ENCODE measurements at regions not wholly inside any gene's neighbourhood (a gene's known extent, or its start where the extent isn't known, plus 50 kb on each side); places are given as distances from the start of the nearest gene placed in this dataset.

DNA sequence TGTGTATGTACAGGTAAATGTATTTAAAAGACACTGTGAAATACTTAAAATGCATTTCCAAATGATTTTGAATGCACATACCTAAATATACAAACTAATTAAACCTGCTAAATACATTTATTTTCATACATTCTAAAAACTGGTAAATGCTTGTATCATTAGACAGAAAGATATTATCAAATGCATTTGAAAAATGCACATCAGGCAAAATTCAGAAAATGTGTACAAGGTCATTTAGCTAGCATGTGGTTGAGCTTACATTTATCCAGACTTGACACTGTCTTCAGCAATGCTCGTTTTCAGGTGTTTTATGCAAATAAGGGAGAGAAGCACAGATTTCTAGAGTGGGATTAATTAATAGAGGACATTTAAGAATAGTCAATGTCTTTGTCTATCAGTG, 374.2 kb downstream of the SUCLG1 start:
- Histone ChIP-seq H3K27ac (no peak overlapping the region), H3K4me3 (no peak overlapping the region), H3K36me3 (no peaks in the 10 kb centered on the region), H3K9me3 (no peaks in the 10 kb centered on the region), H3K4me1 (ENCODE audit: insufficient read depth) (no peaks in the 10 kb centered on the region), H3K27me3 (no peaks in the 10 kb centered on the region)
- DNase-seq: no peak
- WGBS, 3 donors: 16 to 33% (median 16%) methylated on average over 1 of the region's 1 CpG
- no peak for TF ChIP-seq POLR2A (IDR thresholded peaks at IDR 0.05)
- TF ChIP-seq, protein P1, sequence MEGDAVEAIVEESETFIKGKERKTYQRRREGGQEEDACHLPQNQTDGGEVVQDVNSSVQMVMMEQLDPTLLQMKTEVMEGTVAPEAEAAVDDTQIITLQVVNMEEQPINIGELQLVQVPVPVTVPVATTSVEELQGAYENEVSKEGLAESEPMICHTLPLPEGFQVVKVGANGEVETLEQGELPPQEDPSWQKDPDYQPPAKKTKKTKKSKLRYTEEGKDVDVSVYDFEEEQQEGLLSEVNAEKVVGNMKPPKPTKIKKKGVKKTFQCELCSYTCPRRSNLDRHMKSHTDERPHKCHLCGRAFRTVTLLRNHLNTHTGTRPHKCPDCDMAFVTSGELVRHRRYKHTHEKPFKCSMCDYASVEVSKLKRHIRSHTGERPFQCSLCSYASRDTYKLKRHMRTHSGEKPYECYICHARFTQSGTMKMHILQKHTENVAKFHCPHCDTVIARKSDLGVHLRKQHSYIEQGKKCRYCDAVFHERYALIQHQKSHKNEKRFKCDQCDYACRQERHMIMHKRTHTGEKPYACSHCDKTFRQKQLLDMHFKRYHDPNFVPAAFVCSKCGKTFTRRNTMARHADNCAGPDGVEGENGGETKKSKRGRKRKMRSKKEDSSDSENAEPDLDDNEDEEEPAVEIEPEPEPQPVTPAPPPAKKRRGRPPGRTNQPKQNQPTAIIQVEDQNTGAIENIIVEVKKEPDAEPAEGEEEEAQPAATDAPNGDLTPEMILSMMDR (IDR thresholded peaks at IDR 0.05): no peak
- TF ChIP-seq EP300 (IDR thresholded peaks at IDR 0.05): no peak
- intact Hi-C loops (cut with DNase I): no loop called here

DNA sequence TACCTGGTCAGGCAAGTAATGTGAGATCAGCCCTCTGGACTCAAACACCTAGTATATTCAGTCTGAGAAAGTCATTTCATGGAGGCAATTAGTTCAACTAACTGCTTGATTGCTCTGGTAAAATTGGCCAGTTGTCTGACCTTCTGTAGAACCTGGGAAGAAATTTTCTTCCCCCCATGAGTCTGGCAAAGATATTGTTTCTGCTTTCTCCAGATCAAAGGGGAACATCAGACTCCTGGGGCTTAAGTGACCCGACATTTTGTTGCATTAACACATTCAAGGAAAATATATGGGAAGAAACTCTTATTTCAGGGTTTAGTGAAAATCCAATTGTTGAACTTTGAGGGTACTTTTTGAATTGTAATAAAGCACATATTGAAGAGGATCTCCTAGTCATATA, 375.1 kb downstream of the SUCLG1 start:
- H3K36me3 ChIP-seq: no peaks in the 10 kb centered on the region
- no peak overlapping the region for H3K27ac ChIP-seq
- H3K4me1 ChIP-seq (ENCODE audit: insufficient read depth): no peaks in the 10 kb centered on the region
- no peak overlapping the region for H3K4me3 ChIP-seq
- intact Hi-C loops (cut with DNase I): no loop called here
- no peaks in the 10 kb centered on the region for H3K27me3 ChIP-seq
- no peaks in the 10 kb centered on the region for H3K9me3 ChIP-seq
- 57 to 88% (median 77%) methylated on average over 1 of the region's 1 CpG for WGBS, 3 donors
- no peak for TF ChIP-seq EP300 (IDR thresholded peaks at IDR 0.05)
- TF ChIP-seq, protein P1 (IDR thresholded peaks at IDR 0.05): no peak
- TF ChIP-seq POLR2A (IDR thresholded peaks at IDR 0.05): no peak
- no peak for DNase-seq

DNA sequence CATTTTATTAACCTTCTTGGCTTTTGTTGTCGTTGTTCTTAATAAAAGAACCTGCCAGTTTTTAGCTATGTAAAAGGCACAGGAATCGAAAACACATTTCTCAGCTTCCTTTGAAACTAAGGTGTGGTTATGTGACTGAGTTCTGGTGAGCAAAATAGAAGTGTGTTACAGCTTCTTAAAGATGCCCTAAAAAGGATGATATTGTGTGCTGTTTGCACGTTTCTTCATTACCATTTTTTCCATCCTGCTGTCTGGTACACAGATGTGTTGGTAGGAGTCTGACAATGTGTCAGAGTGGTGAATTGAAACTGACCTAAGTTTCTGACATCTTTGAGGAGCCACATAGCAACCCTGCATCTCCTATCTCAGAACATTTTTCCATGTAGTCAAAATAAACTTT, 380.6 kb downstream of the SUCLG1 start:
- 42 to 60% (median 48%) methylated on average over 3 of the region's 3 CpGs for WGBS, 3 donors
- TF ChIP-seq, protein P1 (IDR thresholded peaks at IDR 0.05): no peak
- TF ChIP-seq EP300 (IDR thresholded peaks at IDR 0.05) (no peak), POLR2A (IDR thresholded peaks at IDR 0.05) (no peak)
- Histone ChIP-seq H3K27ac (no peak overlapping the region), H3K9me3 (no peaks in the 10 kb centered on the region), H3K36me3 (no peaks in the 10 kb centered on the region), H3K4me1 (ENCODE audit: insufficient read depth) (no peaks in the 10 kb centered on the region), H3K4me3 (no peak overlapping the region), H3K27me3 (no peaks in the 10 kb centered on the region)
- DNase-seq: no peak
- intact Hi-C loops (cut with DNase I): no loop called here

DNA sequence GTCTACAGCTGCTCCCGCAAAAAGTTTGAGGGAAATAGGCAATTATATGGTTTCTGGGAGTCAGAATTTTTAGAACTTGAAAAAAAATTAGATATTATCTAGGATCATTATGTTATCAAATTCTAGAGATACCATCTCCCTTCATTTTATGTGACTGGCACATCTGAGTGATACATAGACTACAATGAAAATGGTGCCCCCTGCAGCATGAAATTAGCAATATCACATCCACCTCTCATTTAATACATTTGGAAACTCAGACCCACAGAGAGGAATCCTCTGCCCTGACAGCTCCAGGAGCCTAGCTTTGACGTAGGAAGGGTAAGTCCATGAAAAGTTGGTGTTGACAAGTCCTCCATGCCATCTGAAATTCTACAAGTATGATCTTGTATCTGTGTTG, 381.6 kb downstream of the SUCLG1 start:
- WGBS, 3 donors: 73 to 81% (median 73%) methylated on average over 2 of the region's 2 CpGs
- TF ChIP-seq POLR2A (IDR thresholded peaks at IDR 0.05) (no peak), EP300 (IDR thresholded peaks at IDR 0.05) (no peak)
- TF ChIP-seq, protein P1 (IDR thresholded peaks at IDR 0.05): no peak
- Histone ChIP-seq H3K27ac (no peak overlapping the region), H3K27me3 (no peaks in the 10 kb centered on the region), H3K4me3 (no peak overlapping the region), H3K9me3 (no peaks in the 10 kb centered on the region), H3K4me1 (ENCODE audit: insufficient read depth) (no peaks in the 10 kb centered on the region), H3K36me3 (no peaks in the 10 kb centered on the region)
- no peak for DNase-seq
- intact Hi-C loops (cut with DNase I): no loop called here

- WGBS, 3 donors: 92 to 94% (median 94%) methylated on average over 1 of the region's 1 CpG
- H3K9me3 ChIP-seq: no peaks in the 10 kb centered on the region
- no peaks in the 10 kb centered on the region for H3K4me1 ChIP-seq (ENCODE audit: insufficient read depth)
- no peak overlapping the region for H3K27ac ChIP-seq
- no peaks in the 10 kb centered on the region for H3K36me3 ChIP-seq
- H3K27me3 ChIP-seq: no peaks in the 10 kb centered on the region
- H3K4me3 ChIP-seq: no peak overlapping the region
- DNase-seq: no peak
- TF ChIP-seq POLR2A (IDR thresholded peaks at IDR 0.05): no peak
- no peak for TF ChIP-seq EP300 (IDR thresholded peaks at IDR 0.05)
- TF ChIP-seq, protein P1 (IDR thresholded peaks at IDR 0.05): no peak
- intact Hi-C loops (cut with DNase I): no loop called here
Measured at GRCh38 chr2:84071050-84071449, 388.0 kb downstream of the SUCLG1 start.

All from ovary (tissue), 7 donors.